ENCODE measurements at regions not wholly inside any gene's neighbourhood (a gene's known extent, or its start where the extent isn't known, plus 50 kb on each side); places are given as distances from the start of the nearest gene placed in this dataset.

DNA sequence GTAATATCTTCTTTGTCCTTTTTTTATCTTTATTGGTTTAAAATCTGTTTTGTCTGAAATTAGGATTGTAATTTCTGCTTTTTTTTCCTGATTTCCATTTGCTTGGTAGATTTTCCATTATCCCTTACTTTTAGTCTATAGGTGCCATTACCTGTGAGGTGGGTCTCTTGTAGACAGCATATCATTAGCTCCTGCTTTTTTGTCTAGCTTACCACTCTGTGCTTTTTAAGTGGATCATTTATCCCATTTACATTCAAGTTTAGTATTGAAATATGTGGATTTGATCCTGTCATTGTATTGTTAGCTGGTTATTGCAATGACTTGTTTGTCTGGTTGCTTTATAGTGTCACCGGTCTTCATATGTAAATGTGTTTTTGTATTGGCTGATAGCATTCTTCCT is 958.6 kb upstream of the SLIT2 start:
- H3K9me3 ChIP-seq (replicated peaks; ENCODE audit: control insufficient read depth, insufficient read depth, low read length): no peaks in the 10 kb centered on the region; the same call in 2 of the 3 replicates
- no peak for ATAC-seq
- ChIA-PET RAD21 (ENCODE audit: unreplicated experiment) (no interaction called here), CTCF (no interaction called here), POLR2A (no interaction called here), SMC1A (ENCODE audit: uncharacterized antibody, unreplicated experiment) (no interaction called here)
- H4K20me1 ChIP-seq (ENCODE audit: control insufficient read depth, insufficient read depth): no peaks in the 10 kb centered on the region
- H3K79me2 ChIP-seq (ENCODE audit: control insufficient read depth, insufficient read depth, low read length): no peaks in the 10 kb centered on the region
- H3K4me1 ChIP-seq (ENCODE audit: control insufficient read depth, insufficient read depth, low read length): no peaks in the 10 kb centered on the region
- no peak overlapping the region for H2AFZ ChIP-seq (ENCODE audit: control insufficient read depth, low read depth, low read length)
- no peak overlapping the region for H3K4me2 ChIP-seq (ENCODE audit: control insufficient read depth, insufficient read depth)
- no peaks in the 10 kb centered on the region for H3K27me3 ChIP-seq (replicated peaks in 1 of 2; ENCODE audit: control insufficient read depth in 2 of 2, insufficient read depth in 2 of 2, low read length in 1 of 2)
- H3K36me3 ChIP-seq (ENCODE audit: control insufficient read depth in 2 of 2, insufficient read depth in 2 of 2, low read length in 1 of 2): no peaks in the 10 kb centered on the region
- TF ChIP-seq CREM (IDR thresholded peaks at IDR 0.05; ENCODE audit: low read depth) (no peak), IKZF2 (IDR thresholded peaks at IDR 0.05) (no peak), WRNIP1 (IDR thresholded peaks at IDR 0.05; ENCODE audit: borderline replicate concordance, low read depth, low read length) (no peak), NFIC (IDR thresholded peaks at IDR 0.05; ENCODE audit: low read depth, low read length) (no peak), SMAD5 (IDR thresholded peaks at IDR 0.05; ENCODE audit: low read depth) (no peak), PAX5 (IDR thresholded peaks at IDR 0.05; ENCODE audit: borderline replicate concordance, low read depth, low read length) (no peak), POLR2A (IDR thresholded peaks at IDR 0.05; ENCODE audit: low read depth, low read length) (no peak), HCFC1 (IDR thresholded peaks at IDR 0.05; ENCODE audit: low read length) (no peak), CHD2 (IDR thresholded peaks at IDR 0.05; ENCODE audit: borderline replicate concordance, low read depth, low read length) (no peak), KAT2A (conservative IDR thresholded peaks at IDR 0.05; ENCODE audit: control insufficient read depth, low read depth, low read length) (no peak), ZSCAN29 (IDR thresholded peaks at IDR 0.05) (no peak), ZNF24 (IDR thresholded peaks at IDR 0.05) (no peak)
- TF ChIP-seq, protein P1, sequence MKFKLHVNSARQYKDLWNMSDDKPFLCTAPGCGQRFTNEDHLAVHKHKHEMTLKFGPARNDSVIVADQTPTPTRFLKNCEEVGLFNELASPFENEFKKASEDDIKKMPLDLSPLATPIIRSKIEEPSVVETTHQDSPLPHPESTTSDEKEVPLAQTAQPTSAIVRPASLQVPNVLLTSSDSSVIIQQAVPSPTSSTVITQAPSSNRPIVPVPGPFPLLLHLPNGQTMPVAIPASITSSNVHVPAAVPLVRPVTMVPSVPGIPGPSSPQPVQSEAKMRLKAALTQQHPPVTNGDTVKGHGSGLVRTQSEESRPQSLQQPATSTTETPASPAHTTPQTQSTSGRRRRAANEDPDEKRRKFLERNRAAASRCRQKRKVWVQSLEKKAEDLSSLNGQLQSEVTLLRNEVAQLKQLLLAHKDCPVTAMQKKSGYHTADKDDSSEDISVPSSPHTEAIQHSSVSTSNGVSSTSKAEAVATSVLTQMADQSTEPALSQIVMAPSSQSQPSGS (IDR thresholded peaks at IDR 0.05; ENCODE audit: low read length): no peak
- TF ChIP-seq, protein P2, sequence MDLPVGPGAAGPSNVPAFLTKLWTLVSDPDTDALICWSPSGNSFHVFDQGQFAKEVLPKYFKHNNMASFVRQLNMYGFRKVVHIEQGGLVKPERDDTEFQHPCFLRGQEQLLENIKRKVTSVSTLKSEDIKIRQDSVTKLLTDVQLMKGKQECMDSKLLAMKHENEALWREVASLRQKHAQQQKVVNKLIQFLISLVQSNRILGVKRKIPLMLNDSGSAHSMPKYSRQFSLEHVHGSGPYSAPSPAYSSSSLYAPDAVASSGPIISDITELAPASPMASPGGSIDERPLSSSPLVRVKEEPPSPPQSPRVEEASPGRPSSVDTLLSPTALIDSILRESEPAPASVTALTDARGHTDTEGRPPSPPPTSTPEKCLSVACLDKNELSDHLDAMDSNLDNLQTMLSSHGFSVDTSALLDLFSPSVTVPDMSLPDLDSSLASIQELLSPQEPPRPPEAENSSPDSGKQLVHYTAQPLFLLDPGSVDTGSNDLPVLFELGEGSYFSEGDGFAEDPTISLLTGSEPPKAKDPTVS (IDR thresholded peaks at IDR 0.05; ENCODE audit: low read depth, low read length): no peak
- TF ChIP-seq, protein P3, sequence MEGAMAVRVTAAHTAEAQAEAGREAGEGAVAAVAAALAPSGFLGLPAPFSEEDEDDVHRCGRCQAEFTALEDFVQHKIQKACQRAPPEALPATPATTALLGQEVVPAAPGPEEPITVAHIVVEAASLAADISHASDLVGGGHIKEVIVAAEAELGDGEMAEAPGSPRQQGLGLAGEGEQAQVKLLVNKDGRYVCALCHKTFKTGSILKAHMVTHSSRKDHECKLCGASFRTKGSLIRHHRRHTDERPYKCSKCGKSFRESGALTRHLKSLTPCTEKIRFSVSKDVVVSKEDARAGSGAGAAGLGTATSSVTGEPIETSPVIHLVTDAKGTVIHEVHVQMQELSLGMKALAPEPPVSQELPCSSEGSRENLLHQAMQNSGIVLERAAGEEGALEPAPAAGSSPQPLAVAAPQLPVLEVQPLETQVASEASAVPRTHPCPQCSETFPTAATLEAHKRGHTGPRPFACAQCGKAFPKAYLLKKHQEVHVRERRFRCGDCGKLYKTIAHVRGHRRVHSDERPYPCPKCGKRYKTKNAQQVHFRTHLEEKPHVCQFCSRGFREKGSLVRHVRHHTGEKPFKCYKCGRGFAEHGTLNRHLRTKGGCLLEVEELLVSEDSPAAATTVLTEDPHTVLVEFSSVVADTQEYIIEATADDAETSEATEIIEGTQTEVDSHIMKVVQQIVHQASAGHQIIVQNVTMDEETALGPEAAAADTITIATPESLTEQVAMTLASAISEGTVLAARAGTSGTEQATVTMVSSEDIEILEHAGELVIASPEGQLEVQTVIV (IDR thresholded peaks at IDR 0.05; ENCODE audit: borderline replicate concordance, partially characterized antibody): no peak
- TF ChIP-seq, protein P4, sequence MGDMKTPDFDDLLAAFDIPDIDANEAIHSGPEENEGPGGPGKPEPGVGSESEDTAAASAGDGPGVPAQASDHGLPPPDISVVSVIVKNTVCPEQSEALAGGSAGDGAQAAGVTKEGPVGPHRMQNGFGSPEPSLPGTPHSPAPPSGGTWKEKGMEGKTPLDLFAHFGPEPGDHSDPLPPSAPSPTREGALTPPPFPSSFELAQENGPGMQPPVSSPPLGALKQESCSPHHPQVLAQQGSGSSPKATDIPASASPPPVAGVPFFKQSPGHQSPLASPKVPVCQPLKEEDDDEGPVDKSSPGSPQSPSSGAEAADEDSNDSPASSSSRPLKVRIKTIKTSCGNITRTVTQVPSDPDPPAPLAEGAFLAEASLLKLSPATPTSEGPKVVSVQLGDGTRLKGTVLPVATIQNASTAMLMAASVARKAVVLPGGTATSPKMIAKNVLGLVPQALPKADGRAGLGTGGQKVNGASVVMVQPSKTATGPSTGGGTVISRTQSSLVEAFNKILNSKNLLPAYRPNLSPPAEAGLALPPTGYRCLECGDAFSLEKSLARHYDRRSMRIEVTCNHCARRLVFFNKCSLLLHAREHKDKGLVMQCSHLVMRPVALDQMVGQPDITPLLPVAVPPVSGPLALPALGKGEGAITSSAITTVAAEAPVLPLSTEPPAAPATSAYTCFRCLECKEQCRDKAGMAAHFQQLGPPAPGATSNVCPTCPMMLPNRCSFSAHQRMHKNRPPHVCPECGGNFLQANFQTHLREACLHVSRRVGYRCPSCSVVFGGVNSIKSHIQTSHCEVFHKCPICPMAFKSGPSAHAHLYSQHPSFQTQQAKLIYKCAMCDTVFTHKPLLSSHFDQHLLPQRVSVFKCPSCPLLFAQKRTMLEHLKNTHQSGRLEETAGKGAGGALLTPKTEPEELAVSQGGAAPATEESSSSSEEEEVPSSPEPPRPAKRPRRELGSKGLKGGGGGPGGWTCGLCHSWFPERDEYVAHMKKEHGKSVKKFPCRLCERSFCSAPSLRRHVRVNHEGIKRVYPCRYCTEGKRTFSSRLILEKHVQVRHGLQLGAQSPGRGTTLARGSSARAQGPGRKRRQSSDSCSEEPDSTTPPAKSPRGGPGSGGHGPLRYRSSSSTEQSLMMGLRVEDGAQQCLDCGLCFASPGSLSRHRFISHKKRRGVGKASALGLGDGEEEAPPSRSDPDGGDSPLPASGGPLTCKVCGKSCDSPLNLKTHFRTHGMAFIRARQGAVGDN (IDR thresholded peaks at IDR 0.05): no peak
- TF ChIP-seq, protein P5, sequence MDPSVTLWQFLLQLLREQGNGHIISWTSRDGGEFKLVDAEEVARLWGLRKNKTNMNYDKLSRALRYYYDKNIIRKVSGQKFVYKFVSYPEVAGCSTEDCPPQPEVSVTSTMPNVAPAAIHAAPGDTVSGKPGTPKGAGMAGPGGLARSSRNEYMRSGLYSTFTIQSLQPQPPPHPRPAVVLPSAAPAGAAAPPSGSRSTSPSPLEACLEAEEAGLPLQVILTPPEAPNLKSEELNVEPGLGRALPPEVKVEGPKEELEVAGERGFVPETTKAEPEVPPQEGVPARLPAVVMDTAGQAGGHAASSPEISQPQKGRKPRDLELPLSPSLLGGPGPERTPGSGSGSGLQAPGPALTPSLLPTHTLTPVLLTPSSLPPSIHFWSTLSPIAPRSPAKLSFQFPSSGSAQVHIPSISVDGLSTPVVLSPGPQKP (IDR thresholded peaks at IDR 0.05; ENCODE audit: low read depth, low read length): no peak
- H3K9ac ChIP-seq (ENCODE audit: control insufficient read depth, insufficient read depth, low read length): no peak overlapping the region
- intact Hi-C loops (cut with micrococcal nuclease; ENCODE audit: unreplicated experiment): no loop called here
- WGBS (ENCODE audit: insufficient coverage, insufficient replicate concordance, low lambda C conversion rate, missing lambda C conversion rate): 89% methylated on average over 1 of the region's 1 CpG
- no TSS peak for BruUV-seq (replicated peaks)
- DNase-seq (ENCODE audit: low read depth, low spot score): no peak
- no peak for FAIRE-seq
- H3K4me3 ChIP-seq: no peak overlapping the region
- in situ Hi-C loops (cut with MboI): no loop called here
- no peak overlapping the region for H3K27ac ChIP-seq (ENCODE audit: control insufficient read depth, insufficient read depth)

Data from GM12878 (cell line).